ENCODE measurements at regions not wholly inside any gene's neighbourhood (a gene's known extent, or its start where the extent isn't known, plus 50 kb on each side); places are given as distances from the start of the nearest gene placed in this dataset.

DNA sequence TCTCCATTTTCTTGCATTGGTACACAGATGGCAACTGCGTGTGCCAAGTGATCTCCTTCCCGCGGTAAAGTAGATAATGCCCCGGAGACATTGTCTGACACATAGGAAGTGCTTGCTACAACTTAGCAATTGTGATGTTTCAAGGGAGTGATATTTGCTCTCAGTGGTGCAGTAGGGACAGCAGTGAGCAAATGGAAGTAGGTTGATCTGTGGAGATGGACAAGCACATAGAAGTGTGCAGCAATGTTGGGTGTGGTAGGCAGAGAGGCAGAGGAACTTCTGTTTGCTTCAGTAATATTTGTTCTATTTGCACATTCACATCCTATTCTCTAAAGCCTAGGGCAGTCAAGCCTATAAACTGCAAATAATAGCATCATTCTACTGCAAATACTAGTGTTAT lies 846.7 kb upstream of the PRKX start:
- TF ChIP-seq, protein P1, sequence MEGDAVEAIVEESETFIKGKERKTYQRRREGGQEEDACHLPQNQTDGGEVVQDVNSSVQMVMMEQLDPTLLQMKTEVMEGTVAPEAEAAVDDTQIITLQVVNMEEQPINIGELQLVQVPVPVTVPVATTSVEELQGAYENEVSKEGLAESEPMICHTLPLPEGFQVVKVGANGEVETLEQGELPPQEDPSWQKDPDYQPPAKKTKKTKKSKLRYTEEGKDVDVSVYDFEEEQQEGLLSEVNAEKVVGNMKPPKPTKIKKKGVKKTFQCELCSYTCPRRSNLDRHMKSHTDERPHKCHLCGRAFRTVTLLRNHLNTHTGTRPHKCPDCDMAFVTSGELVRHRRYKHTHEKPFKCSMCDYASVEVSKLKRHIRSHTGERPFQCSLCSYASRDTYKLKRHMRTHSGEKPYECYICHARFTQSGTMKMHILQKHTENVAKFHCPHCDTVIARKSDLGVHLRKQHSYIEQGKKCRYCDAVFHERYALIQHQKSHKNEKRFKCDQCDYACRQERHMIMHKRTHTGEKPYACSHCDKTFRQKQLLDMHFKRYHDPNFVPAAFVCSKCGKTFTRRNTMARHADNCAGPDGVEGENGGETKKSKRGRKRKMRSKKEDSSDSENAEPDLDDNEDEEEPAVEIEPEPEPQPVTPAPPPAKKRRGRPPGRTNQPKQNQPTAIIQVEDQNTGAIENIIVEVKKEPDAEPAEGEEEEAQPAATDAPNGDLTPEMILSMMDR (conservative IDR thresholded peaks at IDR 0.05; ENCODE audit: low read depth in 2 of 2), result no peak
- TF ChIP-seq ZNF114 (CRISPR knock-in tag; IDR thresholded peaks at IDR 0.05) (no peak), POLR2AphosphoS5 (IDR thresholded peaks at IDR 0.05; ENCODE audit: low read depth) (no peak), EZH2 (IDR thresholded peaks at IDR 0.05; ENCODE audit: low read depth, unreplicated experiment) (no peak), JUNB (IDR thresholded peaks at IDR 0.05; ENCODE audit: unreplicated experiment) (no peak), EZH2phosphoT487 (IDR thresholded peaks at IDR 0.05; ENCODE audit: unreplicated experiment) (no peak), CREB1 (CRISPR knock-in tag; IDR thresholded peaks at IDR 0.05; ENCODE audit: low read depth) (no peak), ZNF331 (CRISPR knock-in tag; IDR thresholded peaks at IDR 0.05; ENCODE audit: low read depth) (no peak), STAT1 (IDR thresholded peaks at IDR 0.05; ENCODE audit: unreplicated experiment) (no peak)
- TF ChIP-seq, protein P2, sequence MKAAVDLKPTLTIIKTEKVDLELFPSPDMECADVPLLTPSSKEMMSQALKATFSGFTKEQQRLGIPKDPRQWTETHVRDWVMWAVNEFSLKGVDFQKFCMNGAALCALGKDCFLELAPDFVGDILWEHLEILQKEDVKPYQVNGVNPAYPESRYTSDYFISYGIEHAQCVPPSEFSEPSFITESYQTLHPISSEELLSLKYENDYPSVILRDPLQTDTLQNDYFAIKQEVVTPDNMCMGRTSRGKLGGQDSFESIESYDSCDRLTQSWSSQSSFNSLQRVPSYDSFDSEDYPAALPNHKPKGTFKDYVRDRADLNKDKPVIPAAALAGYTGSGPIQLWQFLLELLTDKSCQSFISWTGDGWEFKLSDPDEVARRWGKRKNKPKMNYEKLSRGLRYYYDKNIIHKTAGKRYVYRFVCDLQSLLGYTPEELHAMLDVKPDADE (IDR thresholded peaks at IDR 0.05), result no peak
- TF ChIP-seq, protein P3, sequence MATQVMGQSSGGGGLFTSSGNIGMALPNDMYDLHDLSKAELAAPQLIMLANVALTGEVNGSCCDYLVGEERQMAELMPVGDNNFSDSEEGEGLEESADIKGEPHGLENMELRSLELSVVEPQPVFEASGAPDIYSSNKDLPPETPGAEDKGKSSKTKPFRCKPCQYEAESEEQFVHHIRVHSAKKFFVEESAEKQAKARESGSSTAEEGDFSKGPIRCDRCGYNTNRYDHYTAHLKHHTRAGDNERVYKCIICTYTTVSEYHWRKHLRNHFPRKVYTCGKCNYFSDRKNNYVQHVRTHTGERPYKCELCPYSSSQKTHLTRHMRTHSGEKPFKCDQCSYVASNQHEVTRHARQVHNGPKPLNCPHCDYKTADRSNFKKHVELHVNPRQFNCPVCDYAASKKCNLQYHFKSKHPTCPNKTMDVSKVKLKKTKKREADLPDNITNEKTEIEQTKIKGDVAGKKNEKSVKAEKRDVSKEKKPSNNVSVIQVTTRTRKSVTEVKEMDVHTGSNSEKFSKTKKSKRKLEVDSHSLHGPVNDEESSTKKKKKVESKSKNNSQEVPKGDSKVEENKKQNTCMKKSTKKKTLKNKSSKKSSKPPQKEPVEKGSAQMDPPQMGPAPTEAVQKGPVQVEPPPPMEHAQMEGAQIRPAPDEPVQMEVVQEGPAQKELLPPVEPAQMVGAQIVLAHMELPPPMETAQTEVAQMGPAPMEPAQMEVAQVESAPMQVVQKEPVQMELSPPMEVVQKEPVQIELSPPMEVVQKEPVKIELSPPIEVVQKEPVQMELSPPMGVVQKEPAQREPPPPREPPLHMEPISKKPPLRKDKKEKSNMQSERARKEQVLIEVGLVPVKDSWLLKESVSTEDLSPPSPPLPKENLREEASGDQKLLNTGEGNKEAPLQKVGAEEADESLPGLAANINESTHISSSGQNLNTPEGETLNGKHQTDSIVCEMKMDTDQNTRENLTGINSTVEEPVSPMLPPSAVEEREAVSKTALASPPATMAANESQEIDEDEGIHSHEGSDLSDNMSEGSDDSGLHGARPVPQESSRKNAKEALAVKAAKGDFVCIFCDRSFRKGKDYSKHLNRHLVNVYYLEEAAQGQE (IDR thresholded peaks at IDR 0.05; ENCODE audit: unreplicated experiment), result no peak
- TF ChIP-seq, protein P4, sequence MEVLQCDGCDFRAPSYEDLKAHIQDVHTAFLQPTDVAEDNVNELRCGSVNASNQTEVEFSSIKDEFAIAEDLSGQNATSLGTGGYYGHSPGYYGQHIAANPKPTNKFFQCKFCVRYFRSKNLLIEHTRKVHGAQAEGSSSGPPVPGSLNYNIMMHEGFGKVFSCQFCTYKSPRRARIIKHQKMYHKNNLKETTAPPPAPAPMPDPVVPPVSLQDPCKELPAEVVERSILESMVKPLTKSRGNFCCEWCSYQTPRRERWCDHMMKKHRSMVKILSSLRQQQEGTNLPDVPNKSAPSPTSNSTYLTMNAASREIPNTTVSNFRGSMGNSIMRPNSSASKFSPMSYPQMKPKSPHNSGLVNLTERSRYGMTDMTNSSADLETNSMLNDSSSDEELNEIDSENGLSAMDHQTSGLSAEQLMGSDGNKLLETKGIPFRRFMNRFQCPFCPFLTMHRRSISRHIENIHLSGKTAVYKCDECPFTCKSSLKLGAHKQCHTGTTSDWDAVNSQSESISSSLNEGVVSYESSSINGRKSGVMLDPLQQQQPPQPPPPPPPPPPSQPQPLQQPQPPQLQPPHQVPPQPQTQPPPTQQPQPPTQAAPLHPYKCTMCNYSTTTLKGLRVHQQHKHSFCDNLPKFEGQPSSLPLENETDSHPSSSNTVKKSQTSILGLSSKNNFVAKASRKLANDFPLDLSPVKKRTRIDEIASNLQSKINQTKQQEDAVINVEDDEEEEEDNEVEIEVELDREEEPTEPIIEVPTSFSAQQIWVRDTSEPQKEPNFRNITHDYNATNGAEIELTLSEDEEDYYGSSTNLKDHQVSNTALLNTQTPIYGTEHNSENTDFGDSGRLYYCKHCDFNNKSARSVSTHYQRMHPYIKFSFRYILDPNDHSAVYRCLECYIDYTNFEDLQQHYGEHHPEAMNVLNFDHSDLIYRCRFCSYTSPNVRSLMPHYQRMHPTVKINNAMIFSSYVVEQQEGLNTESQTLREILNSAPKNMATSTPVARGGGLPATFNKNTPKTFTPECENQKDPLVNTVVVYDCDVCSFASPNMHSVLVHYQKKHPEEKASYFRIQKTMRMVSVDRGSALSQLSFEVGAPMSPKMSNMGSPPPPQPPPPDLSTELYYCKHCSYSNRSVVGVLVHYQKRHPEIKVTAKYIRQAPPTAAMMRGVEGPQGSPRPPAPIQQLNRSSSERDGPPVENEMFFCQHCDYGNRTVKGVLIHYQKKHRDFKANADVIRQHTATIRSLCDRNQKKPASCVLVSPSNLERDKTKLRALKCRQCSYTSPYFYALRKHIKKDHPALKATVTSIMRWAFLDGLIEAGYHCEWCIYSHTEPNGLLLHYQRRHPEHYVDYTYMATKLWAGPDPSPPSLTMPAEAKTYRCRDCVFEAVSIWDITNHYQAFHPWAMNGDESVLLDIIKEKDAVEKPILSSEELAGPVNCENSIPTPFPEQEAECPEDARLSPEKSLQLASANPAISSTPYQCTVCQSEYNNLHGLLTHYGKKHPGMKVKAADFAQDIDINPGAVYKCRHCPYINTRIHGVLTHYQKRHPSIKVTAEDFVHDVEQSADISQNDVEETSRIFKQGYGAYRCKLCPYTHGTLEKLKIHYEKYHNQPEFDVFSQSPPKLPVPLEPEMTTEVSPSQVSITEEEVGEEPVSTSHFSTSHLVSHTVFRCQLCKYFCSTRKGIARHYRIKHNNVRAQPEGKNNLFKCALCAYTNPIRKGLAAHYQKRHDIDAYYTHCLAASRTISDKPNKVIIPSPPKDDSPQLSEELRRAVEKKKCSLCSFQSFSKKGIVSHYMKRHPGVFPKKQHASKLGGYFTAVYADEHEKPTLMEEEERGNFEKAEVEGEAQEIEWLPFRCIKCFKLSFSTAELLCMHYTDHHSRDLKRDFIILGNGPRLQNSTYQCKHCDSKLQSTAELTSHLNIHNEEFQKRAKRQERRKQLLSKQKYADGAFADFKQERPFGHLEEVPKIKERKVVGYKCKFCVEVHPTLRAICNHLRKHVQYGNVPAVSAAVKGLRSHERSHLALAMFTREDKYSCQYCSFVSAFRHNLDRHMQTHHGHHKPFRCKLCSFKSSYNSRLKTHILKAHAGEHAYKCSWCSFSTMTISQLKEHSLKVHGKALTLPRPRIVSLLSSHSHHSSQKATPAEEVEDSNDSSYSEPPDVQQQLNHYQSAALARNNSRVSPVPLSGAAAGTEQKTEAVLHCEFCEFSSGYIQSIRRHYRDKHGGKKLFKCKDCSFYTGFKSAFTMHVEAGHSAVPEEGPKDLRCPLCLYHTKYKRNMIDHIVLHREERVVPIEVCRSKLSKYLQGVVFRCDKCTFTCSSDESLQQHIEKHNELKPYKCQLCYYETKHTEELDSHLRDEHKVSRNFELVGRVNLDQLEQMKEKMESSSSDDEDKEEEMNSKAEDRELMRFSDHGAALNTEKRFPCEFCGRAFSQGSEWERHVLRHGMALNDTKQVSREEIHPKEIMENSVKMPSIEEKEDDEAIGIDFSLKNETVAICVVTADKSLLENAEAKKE (CRISPR knock-in tag; IDR thresholded peaks at IDR 0.05), result no peak
